HEK293 (cell line): ENCODE measurements at regions not wholly inside any gene's neighbourhood (a gene's known extent, or its start where the extent isn't known, plus 50 kb on each side); places are given as distances from the start of the nearest gene placed in this dataset.

Experiments
- CTCF ChIP-seq: fragments of 450-650 bp; formaldehyde crosslinking; IDR thresholded peaks from 2 replicates; pipeline ENCODE4 v1.5.1; 2016; ENCODE audit warnings: missing biosample characterization, missing genetic modification characterization
- FEZF1 ChIP-seq: fragments of 450-650 bp; formaldehyde crosslinking; IDR thresholded peaks from 2 replicates; pipeline ENCODE4 v1.5.1; 2016; ENCODE audit warnings: missing biosample characterization, missing genetic modification characterization
- GLI2 ChIP-seq: fragments of 450-650 bp; formaldehyde crosslinking; IDR thresholded peaks from 2 replicates; pipeline ENCODE4; 2017; ENCODE audit warnings: missing biosample characterization, missing genetic modification characterization, low read depth, borderline replicate concordance
- OSR2 ChIP-seq: fragments of 450-650 bp; formaldehyde crosslinking; IDR thresholded peaks from 2 replicates; pipeline ENCODE4 v1.5.1; 2016; ENCODE audit warnings: missing biosample characterization, missing genetic modification characterization
- OVOL3 ChIP-seq: fragments of 450-650 bp; formaldehyde crosslinking; IDR thresholded peaks from 2 replicates; pipeline ENCODE4 v1.5.1; 2016; ENCODE audit warnings: missing biosample characterization, missing genetic modification characterization
- PRDM1 ChIP-seq: fragments of 450-650 bp; formaldehyde crosslinking; IDR thresholded peaks from 2 replicates; pipeline ENCODE4; 2016; ENCODE audit warnings: missing biosample characterization, missing genetic modification characterization
- SP7 ChIP-seq: fragments of 450-650 bp; formaldehyde crosslinking; IDR thresholded peaks from 2 replicates; pipeline ENCODE4 v1.5.1; 2016; ENCODE audit warnings: missing biosample characterization, missing genetic modification characterization
- TRIM28 ChIP-seq: IDR thresholded peaks from 2 replicates; pipeline ENCODE4 v1.6.1; 2011; ENCODE audit warnings: low read length, control low read depth, borderline replicate concordance
- YY1 ChIP-seq: fragments of 450-650 bp; formaldehyde crosslinking; IDR thresholded peaks from 2 replicates; pipeline ENCODE4 v1.5.1; 2018; ENCODE audit warnings: missing biosample characterization, missing genetic modification characterization
- YY2 ChIP-seq: fragments of 450-650 bp; formaldehyde crosslinking; IDR thresholded peaks from 2 replicates; pipeline ENCODE4 v1.5.1; 2016; ENCODE audit warnings: missing biosample characterization, missing genetic modification characterization
- ZBTB1 ChIP-seq: fragments of 450-650 bp; formaldehyde crosslinking; IDR thresholded peaks from 2 replicates; pipeline ENCODE4 v1.5.1; 2016; ENCODE audit warnings: missing biosample characterization, missing genetic modification characterization
- ZFP69B ChIP-seq: fragments of 450-650 bp; formaldehyde crosslinking; IDR thresholded peaks from 2 replicates; pipeline ENCODE4 v1.5.1; 2016; ENCODE audit warnings: missing biosample characterization, missing genetic modification characterization
- ZIC2 ChIP-seq: fragments of 450-650 bp; formaldehyde crosslinking; IDR thresholded peaks from 2 replicates; pipeline ENCODE4 v1.5.1; 2016; ENCODE audit warnings: missing biosample characterization, missing genetic modification characterization
- ZNF140 ChIP-seq: fragments of 450-650 bp; formaldehyde crosslinking; IDR thresholded peaks from 2 replicates; pipeline ENCODE4 v1.5.1; 2016; ENCODE audit warnings: missing biosample characterization, missing genetic modification characterization
- ZNF175 ChIP-seq: fragments of 450-650 bp; formaldehyde crosslinking; IDR thresholded peaks from 2 replicates; pipeline ENCODE4 v1.5.1; 2016; ENCODE audit warnings: missing biosample characterization, missing genetic modification characterization
- ZNF18 ChIP-seq: fragments of 450-650 bp; formaldehyde crosslinking; IDR thresholded peaks from 2 replicates; pipeline ENCODE4 v1.5.1; 2016; ENCODE audit warnings: missing biosample characterization, missing genetic modification characterization
- ZNF184 ChIP-seq: fragments of 450-650 bp; IDR thresholded peaks from 2 replicates; pipeline ENCODE4 v1.5.1; 2018; ENCODE audit warnings: missing biosample characterization, mild to moderate bottlenecking, missing genetic modification characterization
- ZNF19 ChIP-seq: fragments of 450-650 bp; formaldehyde crosslinking; IDR thresholded peaks from 2 replicates; pipeline ENCODE4; 2016; ENCODE audit warnings: missing biosample characterization, missing genetic modification characterization, low read depth
- ZNF2 ChIP-seq: fragments of 450-650 bp; formaldehyde crosslinking; IDR thresholded peaks from 2 replicates; pipeline ENCODE4 v1.5.1; 2016; ENCODE audit warnings: missing biosample characterization, missing genetic modification characterization
- ZNF202 ChIP-seq: fragments of 450-650 bp; formaldehyde crosslinking; IDR thresholded peaks from 2 replicates; pipeline ENCODE4 v1.5.1; 2016; ENCODE audit warnings: missing biosample characterization, missing genetic modification characterization, borderline replicate concordance
- ZNF214 ChIP-seq: fragments of 450-650 bp; formaldehyde crosslinking; IDR thresholded peaks from 2 replicates; pipeline ENCODE4 v1.5.1; 2017; ENCODE audit warnings: missing biosample characterization, mild to moderate bottlenecking, missing genetic modification characterization, borderline replicate concordance
- ZNF223 ChIP-seq: fragments of 450-650 bp; formaldehyde crosslinking; IDR thresholded peaks from 2 replicates; pipeline ENCODE4 v1.5.1; 2016; ENCODE audit warnings: missing biosample characterization, missing genetic modification characterization
- ZNF23 ChIP-seq: fragments of 450-650 bp; formaldehyde crosslinking; IDR thresholded peaks from 2 replicates; pipeline ENCODE4 v1.5.1; 2016; ENCODE audit warnings: missing biosample characterization, missing genetic modification characterization, borderline replicate concordance
- ZNF248 ChIP-seq: fragments of 450-650 bp; formaldehyde crosslinking; IDR thresholded peaks from 2 replicates; pipeline ENCODE4 v1.5.1; 2017; ENCODE audit warnings: missing biosample characterization, missing genetic modification characterization
- ZNF266 ChIP-seq: fragments of 450-650 bp; formaldehyde crosslinking; IDR thresholded peaks from 2 replicates; pipeline ENCODE4 v1.5.1; 2016; ENCODE audit warnings: missing biosample characterization, missing genetic modification characterization, low read depth
- ZNF335 ChIP-seq: fragments of 450-650 bp; formaldehyde crosslinking; conservative IDR thresholded peaks from 2 replicates; pipeline ENCODE4 v1.5.1; 2016; ENCODE audit warnings: missing biosample characterization, missing genetic modification characterization
- ZNF514 ChIP-seq: fragments of 450-650 bp; formaldehyde crosslinking; IDR thresholded peaks from 2 replicates; pipeline ENCODE4 v1.5.1; 2016; ENCODE audit warnings: missing biosample characterization, missing genetic modification characterization
- ZNF561 ChIP-seq: fragments of 450-650 bp; IDR thresholded peaks from 2 replicates; pipeline ENCODE4 v1.5.1; 2018; ENCODE audit warnings: missing biosample characterization, missing genetic modification characterization, borderline replicate concordance
- ZNF571 ChIP-seq: fragments of 450-650 bp; formaldehyde crosslinking; IDR thresholded peaks from 2 replicates; pipeline ENCODE4 v1.5.0; 2017; ENCODE audit warnings: missing biosample characterization, missing genetic modification characterization
- ZNF600 ChIP-seq: fragments of 450-650 bp; formaldehyde crosslinking; IDR thresholded peaks from 2 replicates; pipeline ENCODE4 v1.5.1; 2016; ENCODE audit warnings: missing biosample characterization, missing genetic modification characterization
- ZNF624 ChIP-seq: fragments of 450-650 bp; formaldehyde crosslinking; IDR thresholded peaks from 2 replicates; pipeline ENCODE4 v1.5.1; 2017; ENCODE audit warnings: missing biosample characterization, missing genetic modification characterization
- ZNF639 ChIP-seq: fragments of 450-650 bp; formaldehyde crosslinking; IDR thresholded peaks from 2 replicates; pipeline ENCODE4 v1.5.1; 2016; ENCODE audit warnings: missing biosample characterization, missing genetic modification characterization
- ZNF707 ChIP-seq: fragments of 450-650 bp; formaldehyde crosslinking; IDR thresholded peaks from 2 replicates; pipeline ENCODE4 v1.5.1; 2016; ENCODE audit warnings: missing biosample characterization, missing genetic modification characterization
- ZNF791 ChIP-seq: fragments of 450-650 bp; formaldehyde crosslinking; IDR thresholded peaks from 2 replicates; pipeline ENCODE4 v1.5.1; 2016; ENCODE audit warnings: missing biosample characterization, missing genetic modification characterization
- ZSCAN16 ChIP-seq: fragments of 450-650 bp; formaldehyde crosslinking; IDR thresholded peaks from 2 replicates; pipeline ENCODE4 v1.5.1; 2016; ENCODE audit warnings: missing biosample characterization, missing genetic modification characterization
- TF ChIP-seq, protein P1 (sequence below): fragments of 450-650 bp; formaldehyde crosslinking; IDR thresholded peaks from 2 replicates; pipeline ENCODE4 v1.5.1; 2017; ENCODE audit warnings: missing biosample characterization, missing genetic modification characterization
- TF ChIP-seq, protein P2 (sequence below): fragments of 450-650 bp; formaldehyde crosslinking; IDR thresholded peaks from 2 replicates; pipeline ENCODE4 v1.5.1; 2016; ENCODE audit warnings: missing biosample characterization, missing genetic modification characterization

GRCh38 chr7:148485618-148486017, 104.9 kb upstream of the C7orf33 start (continued):
- TF ChIP-seq ZNF639 (tag by site-specific recombination) (no peak), CTCF (tag by site-specific recombination) (peak; percentile 16; the same call in 1 of the 2 replicates), ZNF214 (tag by site-specific recombination) (no peak), ZNF707 (tag by site-specific recombination) (no peak), TRIM28 (peak; percentile 81), OSR2 (tag by site-specific recombination) (peak; percentile 59), YY2 (tag by site-specific recombination) (no peak), ZIC2 (tag by site-specific recombination) (no peak), ZNF18 (tag by site-specific recombination) (peak; percentile 39; the same call in 1 of the 2 replicates), ZNF266 (tag by site-specific recombination) (no peak), ZNF571 (tag by site-specific recombination) (no peak), ZNF19 (tag by site-specific recombination) (no peak), ZNF202 (tag by site-specific recombination) (no peak), FEZF1 (tag by site-specific recombination) (peak; percentile 77), ZSCAN16 (tag by site-specific recombination) (no peak), ZNF248 (no peak), ZNF184 (tag by site-specific recombination) (no peak), SP7 (tag by site-specific recombination) (peak; percentile 70), OVOL3 (tag by site-specific recombination) (no peak), ZNF561 (tag by site-specific recombination) (peak; percentile 57; the same call in 1 of the 2 replicates), PRDM1 (tag by site-specific recombination) (no peak), ZNF140 (tag by site-specific recombination) (no peak), GLI2 (no peak), ZNF23 (tag by site-specific recombination) (no peak), ZNF514 (tag by site-specific recombination) (no peak), ZFP69B (tag by site-specific recombination) (no peak), ZNF335 (tag by site-specific recombination) (peak; percentile 24; the same call in 1 of the 2 replicates), ZNF624 (tag by site-specific recombination) (no peak), ZNF223 (tag by site-specific recombination) (no peak), YY1 (tag by site-specific recombination) (no peak), ZNF2 (tag by site-specific recombination) (no peak), ZNF175 (tag by site-specific recombination) (no peak), ZBTB1 (tag by site-specific recombination) (no peak), ZNF600 (tag by site-specific recombination) (no peak), ZNF791 (tag by site-specific recombination) (no peak)
- TF ChIP-seq, protein P1, sequence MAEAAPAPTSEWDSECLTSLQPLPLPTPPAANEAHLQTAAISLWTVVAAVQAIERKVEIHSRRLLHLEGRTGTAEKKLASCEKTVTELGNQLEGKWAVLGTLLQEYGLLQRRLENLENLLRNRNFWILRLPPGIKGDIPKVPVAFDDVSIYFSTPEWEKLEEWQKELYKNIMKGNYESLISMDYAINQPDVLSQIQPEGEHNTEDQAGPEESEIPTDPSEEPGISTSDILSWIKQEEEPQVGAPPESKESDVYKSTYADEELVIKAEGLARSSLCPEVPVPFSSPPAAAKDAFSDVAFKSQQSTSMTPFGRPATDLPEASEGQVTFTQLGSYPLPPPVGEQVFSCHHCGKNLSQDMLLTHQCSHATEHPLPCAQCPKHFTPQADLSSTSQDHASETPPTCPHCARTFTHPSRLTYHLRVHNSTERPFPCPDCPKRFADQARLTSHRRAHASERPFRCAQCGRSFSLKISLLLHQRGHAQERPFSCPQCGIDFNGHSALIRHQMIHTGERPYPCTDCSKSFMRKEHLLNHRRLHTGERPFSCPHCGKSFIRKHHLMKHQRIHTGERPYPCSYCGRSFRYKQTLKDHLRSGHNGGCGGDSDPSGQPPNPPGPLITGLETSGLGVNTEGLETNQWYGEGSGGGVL: no peak
- TF ChIP-seq, protein P2, sequence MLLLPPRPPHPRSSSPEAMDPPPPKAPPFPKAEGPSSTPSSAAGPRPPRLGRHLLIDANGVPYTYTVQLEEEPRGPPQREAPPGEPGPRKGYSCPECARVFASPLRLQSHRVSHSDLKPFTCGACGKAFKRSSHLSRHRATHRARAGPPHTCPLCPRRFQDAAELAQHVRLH (tag by site-specific recombination): 0 out of 2 replicates have a peak, but pooled peaks have one; percentile 57
